ENCODE measurements at regions not wholly inside any gene's neighbourhood (a gene's known extent, or its start where the extent isn't known, plus 50 kb on each side); places are given as distances from the start of the nearest gene placed in this dataset.

DNA sequence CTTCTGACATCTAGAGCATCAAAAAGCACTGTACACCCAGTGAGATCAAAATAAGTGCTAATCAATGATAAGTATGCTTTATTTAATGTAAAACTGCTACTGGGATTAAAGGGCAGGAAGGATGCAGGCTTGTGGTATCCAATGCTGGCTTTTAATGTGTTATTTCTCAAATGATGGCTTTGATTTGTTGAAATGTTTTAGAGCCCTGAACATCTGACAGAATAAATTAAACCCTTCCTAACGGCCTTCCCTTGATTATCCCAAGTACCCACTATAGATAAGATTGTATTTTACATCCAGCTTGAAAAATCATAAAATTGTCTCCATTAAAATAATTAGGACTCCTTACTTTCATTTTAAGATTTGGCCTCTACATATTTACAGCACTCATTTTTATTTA is 382.9 kb downstream of the HNRNPD start:
- DNase-seq = no peak

GRCh38 chr4:81990211-81990610 is 383.6 kb downstream of the HNRNPD start:
- DNase-seq = no peak

DNA sequence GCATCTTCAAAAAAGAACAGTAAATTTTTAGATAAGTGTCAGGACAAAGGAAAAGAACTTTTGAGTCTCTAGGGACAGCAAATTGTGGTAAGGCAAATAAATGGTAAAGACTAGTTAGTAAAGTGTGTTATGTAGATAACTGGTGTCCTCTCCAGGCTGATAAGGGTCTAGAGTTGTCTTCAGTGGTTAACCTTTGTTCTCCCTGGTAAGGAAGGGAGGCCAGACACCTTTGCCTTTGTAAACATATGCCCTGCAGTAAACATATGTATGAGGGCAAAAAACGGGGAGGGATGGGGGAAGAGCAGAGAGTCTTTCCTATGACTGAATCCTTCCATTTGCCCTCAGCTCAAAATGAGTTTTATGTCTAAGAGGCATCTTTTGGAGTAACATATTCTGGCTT is 384.6 kb downstream of the HNRNPD start:
- no peak for DNase-seq

- no peak for DNase-seq
These were observed 385.6 kb downstream of the HNRNPD start for GRCh38 chr4:81988178-81988577.

DNA sequence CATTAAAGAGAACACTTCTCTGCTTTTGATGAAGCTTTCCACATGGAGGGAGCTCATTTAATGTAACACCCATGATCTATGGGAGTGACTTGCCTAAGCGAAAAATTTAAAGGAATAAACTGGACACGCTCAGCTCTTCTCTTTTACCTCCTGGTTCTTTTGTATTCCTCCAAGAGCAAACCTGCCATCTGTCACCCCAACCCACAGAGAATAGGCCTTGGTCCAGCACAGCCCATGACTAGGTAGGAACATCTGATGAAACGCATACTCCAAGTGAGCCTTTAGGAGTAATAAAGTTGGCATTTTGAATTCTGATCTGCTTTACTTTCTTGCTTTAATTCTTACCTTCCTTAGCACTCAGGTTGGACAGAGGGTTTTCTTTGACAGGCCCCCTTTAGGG is 389.0 kb downstream of the HNRNPD start:
- DNase-seq = no peak

DNA sequence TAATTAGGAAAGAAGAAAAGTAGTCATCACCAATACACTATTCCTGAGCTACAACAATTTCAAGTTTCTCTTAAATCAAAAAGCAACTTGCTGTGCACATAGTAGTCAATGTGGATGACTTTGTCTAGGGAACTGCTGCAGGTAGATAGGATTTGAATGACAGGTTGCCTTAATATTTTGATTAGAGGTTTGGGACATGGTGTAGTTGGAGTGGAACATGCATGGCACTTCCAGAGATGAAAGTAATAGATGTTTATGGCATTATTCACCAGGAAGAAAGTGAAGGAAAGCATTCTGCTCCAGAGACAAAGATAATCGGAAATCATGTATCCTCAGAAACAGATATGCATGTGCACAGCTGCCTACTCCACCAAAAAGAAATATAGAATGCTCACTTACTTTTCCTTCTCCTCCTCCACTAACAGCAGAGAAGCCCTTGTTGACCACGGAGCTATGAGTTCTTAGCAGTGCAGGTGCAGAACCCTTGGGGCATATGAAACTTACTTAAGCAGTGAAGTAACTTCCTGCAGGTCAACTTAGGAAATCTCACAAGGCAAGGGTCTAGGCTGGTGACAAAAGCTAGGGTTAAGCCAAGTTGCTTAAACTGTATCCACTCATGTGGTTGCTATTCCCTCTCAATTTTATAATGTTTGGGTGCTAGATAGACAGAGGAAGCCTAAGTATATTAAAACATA is 390.8 kb downstream of the HNRNPD start:
- DNase-seq = no peak

- no peak for DNase-seq
These were observed 392.6 kb downstream of the HNRNPD start for GRCh38 chr4:81981218-81981617.

DNA sequence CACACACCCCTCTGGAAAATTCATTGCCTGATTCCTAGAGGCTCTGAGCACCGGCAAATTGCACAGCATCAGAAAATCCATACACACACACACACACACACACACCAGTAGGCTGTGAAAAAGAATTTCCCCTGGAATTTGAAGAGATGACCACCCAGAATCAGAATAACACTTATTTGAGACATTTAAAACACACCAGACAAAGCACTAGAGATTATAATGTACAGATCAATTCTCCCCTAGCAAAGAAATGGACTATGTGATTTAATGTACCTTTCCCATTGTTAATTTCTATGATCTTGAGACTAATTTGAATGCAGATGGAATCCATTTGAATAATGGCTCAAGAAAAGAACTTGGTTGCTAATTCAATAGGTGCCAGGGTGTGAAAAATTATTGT is 399.3 kb downstream of the HNRNPD start:
- DNase-seq = no peak

- DNase-seq = no peak
These were observed 402.0 kb downstream of the HNRNPD start for GRCh38 chr4:81971637-81972381.

- DNase-seq = no peak
These were observed 402.7 kb downstream of the HNRNPD start for GRCh38 chr4:81971061-81971460.

DNA sequence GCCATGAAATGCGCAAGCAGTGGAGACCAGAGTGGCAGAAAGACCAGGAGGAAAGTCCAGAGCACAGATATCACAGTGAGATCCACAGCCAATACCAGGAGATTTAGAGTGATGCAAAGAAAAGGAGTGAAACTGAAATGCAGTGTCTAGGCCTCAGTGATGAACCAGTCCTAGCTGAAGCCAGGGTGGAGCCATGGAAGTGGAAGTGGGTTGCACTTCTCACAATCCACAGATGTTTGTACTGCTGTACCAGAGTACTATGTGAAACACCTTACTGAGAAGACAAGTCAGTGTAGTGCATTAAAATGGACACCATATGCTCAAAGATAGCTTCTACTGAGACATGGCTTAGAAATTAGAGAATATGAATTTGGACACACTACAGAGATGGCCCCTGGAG is 403.3 kb downstream of the HNRNPD start:
- no peak for DNase-seq

DNA sequence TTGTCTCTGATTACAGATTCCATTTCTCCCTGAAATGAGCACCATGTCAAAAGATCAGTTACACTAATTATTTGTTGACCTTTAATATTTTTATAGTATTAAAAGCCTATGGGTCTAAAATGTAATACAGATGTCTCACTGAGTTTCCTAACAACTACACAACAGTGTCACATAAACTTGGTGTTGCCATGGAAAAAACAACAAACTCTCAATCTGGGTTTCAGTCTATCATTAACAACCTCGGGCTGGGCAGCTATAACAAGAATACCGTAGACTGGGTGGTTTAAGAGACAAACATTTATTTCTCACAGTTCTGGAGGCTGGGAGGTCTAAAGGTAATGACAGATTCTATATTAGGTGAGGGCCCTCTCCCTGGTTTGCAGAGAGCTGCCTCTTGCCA is 407.1 kb downstream of the HNRNPD start:
- DNase-seq = no peak

- DNase-seq = no peak
These were observed 407.9 kb downstream of the HNRNPD start for GRCh38 chr4:81965911-81966310.

- DNase-seq = no peak
These were observed 408.3 kb downstream of the HNRNPD start for GRCh38 chr4:81965454-81965853.

- DNase-seq = no peak
These were observed 410.1 kb downstream of the HNRNPD start for GRCh38 chr4:81963763-81964020.

DNA sequence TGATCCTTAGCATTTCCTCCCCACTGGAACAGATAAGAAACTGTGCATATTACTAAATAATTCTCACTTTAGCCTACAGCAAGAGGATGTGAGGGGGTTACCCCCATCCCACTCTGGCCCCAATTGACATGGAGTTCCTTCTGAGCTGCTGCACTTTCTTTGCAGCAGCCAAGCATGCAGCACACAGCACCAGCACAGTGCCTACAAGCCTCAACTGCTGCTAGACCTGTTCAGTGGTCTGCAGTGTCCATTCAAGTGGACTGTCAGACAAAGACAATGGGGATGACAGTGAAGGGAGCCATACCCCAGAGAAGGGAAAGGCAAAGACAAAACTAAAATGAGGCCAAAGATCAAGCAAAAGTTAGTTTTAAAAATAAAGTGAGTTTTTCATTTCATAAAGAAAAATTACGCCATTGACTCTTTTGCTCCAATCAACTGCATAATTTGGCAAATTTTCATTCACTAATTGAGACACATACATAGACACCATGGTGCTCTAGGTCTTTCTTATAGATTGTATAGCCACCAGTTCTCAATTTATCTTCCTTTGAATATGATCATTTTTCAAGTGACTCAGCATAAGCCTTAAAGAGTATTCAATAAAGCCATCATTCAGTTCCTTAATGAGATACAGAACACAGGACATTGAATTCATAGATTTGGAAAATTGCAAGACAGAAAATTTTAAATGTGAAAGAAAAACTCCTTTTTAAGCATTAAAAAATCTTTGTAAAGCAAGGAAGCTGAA is 410.6 kb downstream of the HNRNPD start:
- DNase-seq = no peak

GRCh38 chr4:81960961-81961360 is 412.8 kb downstream of the HNRNPD start:
- no peak for DNase-seq

- DNase-seq = no peak
These were observed 419.5 kb downstream of the HNRNPD start for GRCh38 chr4:81954271-81954670.

DNA sequence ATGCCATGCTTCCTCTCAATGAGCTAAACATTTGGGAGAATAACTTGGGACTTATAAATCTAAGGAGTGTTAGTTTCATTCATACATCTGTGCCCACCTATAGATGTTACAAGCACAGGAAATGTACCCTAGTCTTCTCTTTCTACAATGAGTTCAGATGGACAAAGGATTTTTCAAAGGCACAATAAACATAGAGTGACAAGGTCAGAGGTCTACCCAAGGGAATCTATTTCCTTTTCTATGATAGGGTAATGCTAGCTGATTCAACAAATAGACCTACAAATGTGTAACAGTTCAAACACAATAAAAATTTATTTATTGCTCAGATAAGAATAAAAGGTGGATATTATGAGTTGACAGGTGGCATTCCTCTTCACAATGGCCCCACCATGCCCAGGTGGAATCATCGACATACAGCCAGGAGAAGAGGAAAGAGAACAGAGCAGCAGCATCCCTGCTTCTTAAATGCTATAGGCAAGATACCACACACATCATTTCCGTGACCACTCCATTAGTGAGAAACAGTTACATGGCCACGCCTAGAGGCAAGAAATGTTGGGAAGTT is 421.8 kb downstream of the HNRNPD start:
- DNase-seq = no peak

DNA sequence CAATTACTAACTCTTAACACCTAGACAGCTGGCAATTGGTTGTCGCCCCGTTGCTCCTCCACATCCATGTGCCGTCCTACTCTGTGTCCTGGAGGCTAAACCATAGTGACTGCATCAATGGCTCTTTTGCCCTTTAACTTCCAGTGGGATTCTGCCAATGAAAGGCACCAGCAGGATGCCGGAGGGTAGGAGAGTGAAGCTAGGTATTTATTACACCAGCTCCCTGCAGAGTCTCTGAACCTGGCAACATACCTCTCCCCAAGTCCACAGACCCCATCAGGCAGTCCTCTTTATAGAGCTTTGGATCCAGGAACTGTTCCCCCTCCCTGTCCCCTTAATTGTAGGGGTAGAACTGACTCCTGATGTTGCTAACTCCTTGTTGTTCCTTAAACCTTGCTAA is 426.8 kb downstream of the HNRNPD start:
- DNase-seq = no peak

DNA sequence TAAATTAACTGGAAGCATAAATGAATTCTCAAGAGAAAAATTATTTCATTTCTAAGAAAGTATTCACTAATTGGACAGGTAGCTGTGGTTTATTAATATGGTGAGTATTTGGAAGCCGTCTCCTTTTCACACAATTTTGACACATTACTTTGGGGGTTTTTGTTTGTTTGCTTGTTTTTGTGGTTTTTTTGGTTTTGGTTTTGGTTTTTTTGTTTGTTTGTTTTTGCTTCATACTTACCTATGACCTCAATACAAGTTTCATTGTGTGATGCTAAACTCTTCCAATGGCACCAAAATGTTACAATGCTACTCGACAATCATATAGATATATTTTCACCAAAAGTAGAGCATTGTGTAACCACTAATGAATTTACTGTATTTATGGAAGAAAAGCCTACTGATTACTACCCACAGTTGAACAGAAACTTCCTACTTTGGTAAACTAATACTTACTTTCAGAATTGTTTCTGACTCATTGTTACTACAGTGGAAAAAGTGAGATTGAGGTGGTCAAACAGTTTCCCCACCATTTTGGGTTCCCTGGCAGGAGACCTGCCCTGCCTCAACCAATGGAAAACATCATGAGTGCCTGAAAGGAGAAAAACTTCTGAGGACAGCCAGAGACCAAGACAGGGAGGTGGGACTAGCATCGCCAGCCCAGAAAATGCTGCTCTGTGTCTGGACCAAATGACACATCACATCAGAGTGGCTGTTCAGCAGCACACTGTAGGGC is 443.1 kb downstream of the HNRNPD start:
- no peak for DNase-seq

GRCh38 chr4:81923140-81923539 is 450.7 kb downstream of the HNRNPD start:
- DNase-seq = no peak

DNA sequence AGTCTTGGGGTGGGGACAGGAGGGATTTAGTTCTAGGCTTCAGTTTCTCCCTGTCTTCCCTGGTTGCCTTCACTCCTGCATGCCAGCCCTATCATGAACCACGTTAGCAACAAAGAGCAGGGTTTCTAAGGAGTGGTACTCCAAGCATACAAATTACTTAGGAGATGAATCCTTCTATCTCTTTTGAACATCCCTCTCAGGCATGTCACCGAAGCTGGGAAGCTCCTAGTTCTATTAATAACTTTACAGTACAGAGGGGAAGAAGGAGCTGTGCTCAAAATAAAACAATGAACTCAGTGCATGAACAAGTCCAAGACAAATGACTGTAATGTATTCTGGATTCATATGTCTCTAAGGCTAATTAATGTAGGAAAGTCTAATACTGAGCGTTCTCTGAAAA is 450.6 kb upstream of the RASGEF1B start:
- DNase-seq = no peak

Data from CD4-positive, alpha-beta T cell treated with Interleukin-17A for 4 hours (primary cell).